ENCODE measurements at regions not wholly inside any gene's neighbourhood (a gene's known extent, or its start where the extent isn't known, plus 50 kb on each side); places are given as distances from the start of the nearest gene placed in this dataset.

DNA sequence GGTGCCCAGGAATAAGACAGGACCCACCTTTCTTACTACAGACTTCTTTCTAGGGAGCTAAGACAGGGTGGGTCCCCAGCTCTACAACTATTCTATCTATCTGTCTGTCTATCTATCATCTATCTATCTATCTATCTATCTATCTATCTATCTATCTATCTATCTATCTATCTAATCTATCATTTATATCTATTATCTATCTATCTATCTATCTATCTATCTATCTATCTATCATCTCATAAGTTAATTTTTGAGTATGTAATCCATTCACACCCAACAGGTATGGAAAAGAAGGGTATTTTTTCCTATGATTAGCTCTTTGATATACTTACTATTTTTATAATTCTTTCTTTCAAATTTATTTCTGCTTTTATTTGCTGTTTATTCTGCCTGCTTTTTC lies 55.9 kb downstream of the BAMBI start:
- H3F3A ChIP-seq (ENCODE audit: low read depth), result no peaks in the 10 kb centered on the region
- H4K20me1 ChIP-seq (ENCODE audit: insufficient read depth, low read length, poor library complexity, severe bottlenecking), result no peaks in the 10 kb centered on the region
- H3K9me2 ChIP-seq (replicated peaks; ENCODE audit: low read depth, low read length), result no peaks in the 10 kb centered on the region
- no peak overlapping the region for H3K4me3 ChIP-seq (ENCODE audit: low read length, poor library complexity, severe bottlenecking)
- no peaks in the 10 kb centered on the region for H3K4me1 ChIP-seq (ENCODE audit: insufficient read depth, low read length, poor library complexity, severe bottlenecking)
- H3K9ac ChIP-seq (ENCODE audit: low read depth, low read length, poor library complexity, severe bottlenecking), result no peak overlapping the region
- H3K27me3 ChIP-seq (ENCODE audit: insufficient read depth, low read length, poor library complexity, severe bottlenecking), result no peaks in the 10 kb centered on the region
- H2AFZ ChIP-seq (ENCODE audit: low read length), result no peak overlapping the region
- no peaks in the 10 kb centered on the region; the same call in 1 of the 2 replicates for H3K9me3 ChIP-seq (ENCODE audit: insufficient read depth, low read depth, low read length)
- no peaks in the 10 kb centered on the region for H3K36me3 ChIP-seq (ENCODE audit: insufficient read depth, low read length)
- TF ChIP-seq, protein P1, sequence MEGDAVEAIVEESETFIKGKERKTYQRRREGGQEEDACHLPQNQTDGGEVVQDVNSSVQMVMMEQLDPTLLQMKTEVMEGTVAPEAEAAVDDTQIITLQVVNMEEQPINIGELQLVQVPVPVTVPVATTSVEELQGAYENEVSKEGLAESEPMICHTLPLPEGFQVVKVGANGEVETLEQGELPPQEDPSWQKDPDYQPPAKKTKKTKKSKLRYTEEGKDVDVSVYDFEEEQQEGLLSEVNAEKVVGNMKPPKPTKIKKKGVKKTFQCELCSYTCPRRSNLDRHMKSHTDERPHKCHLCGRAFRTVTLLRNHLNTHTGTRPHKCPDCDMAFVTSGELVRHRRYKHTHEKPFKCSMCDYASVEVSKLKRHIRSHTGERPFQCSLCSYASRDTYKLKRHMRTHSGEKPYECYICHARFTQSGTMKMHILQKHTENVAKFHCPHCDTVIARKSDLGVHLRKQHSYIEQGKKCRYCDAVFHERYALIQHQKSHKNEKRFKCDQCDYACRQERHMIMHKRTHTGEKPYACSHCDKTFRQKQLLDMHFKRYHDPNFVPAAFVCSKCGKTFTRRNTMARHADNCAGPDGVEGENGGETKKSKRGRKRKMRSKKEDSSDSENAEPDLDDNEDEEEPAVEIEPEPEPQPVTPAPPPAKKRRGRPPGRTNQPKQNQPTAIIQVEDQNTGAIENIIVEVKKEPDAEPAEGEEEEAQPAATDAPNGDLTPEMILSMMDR (conservative IDR thresholded peaks at IDR 0.05; ENCODE audit: low read length), result no peak
- no peak for TF ChIP-seq EZH2phosphoT487 (IDR thresholded peaks at IDR 0.05; ENCODE audit: borderline replicate concordance)
- no peak overlapping the region for H3K4me2 ChIP-seq (ENCODE audit: low read depth, low read length, poor library complexity, severe bottlenecking)
- no peaks in the 10 kb centered on the region for H3K79me2 ChIP-seq (ENCODE audit: insufficient read depth, low read length)

DNA sequence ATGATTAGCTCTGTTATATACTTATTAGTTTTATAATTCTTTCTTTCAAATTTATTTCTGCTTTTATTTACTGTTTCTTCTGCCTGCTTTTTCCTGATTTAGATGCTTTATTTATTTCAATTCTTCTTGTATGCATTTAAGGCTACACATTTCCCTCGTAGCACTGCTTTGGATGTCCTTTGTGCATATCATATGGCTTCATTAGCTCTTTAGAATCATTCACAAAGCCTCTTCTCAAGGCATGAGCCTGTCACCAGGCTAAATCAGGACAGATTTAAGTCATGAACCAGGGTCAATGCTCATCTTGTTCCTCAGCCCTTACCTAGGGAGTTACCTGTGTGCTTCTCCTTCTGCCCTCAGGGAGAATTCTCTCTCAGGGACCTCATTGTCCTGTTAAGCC lies 56.3 kb downstream of the BAMBI start:
- Histone ChIP-seq H3K9me2 (replicated peaks; ENCODE audit: low read depth, low read length) (no peaks in the 10 kb centered on the region), H3K4me2 (ENCODE audit: low read depth, low read length, poor library complexity, severe bottlenecking) (no peak overlapping the region), H3K36me3 (ENCODE audit: insufficient read depth, low read length) (no peaks in the 10 kb centered on the region), H2AFZ (ENCODE audit: low read length) (no peak overlapping the region), H3K9me3 (ENCODE audit: insufficient read depth, low read depth, low read length) (no peaks in the 10 kb centered on the region; the same call in 1 of the 2 replicates), H3K27me3 (ENCODE audit: insufficient read depth, low read length, poor library complexity, severe bottlenecking) (no peaks in the 10 kb centered on the region), H3K79me2 (ENCODE audit: insufficient read depth, low read length) (no peaks in the 10 kb centered on the region), H3F3A (ENCODE audit: low read depth) (no peaks in the 10 kb centered on the region), H3K9ac (ENCODE audit: low read depth, low read length, poor library complexity, severe bottlenecking) (no peak overlapping the region), H3K4me3 (ENCODE audit: low read length, poor library complexity, severe bottlenecking) (no peak overlapping the region), H3K4me1 (ENCODE audit: insufficient read depth, low read length, poor library complexity, severe bottlenecking) (no peaks in the 10 kb centered on the region), H4K20me1 (ENCODE audit: insufficient read depth, low read length, poor library complexity, severe bottlenecking) (no peaks in the 10 kb centered on the region)
- TF ChIP-seq, protein P1 (conservative IDR thresholded peaks at IDR 0.05; ENCODE audit: low read length), result no peak
- no peak for TF ChIP-seq EZH2phosphoT487 (IDR thresholded peaks at IDR 0.05; ENCODE audit: borderline replicate concordance)

DNA sequence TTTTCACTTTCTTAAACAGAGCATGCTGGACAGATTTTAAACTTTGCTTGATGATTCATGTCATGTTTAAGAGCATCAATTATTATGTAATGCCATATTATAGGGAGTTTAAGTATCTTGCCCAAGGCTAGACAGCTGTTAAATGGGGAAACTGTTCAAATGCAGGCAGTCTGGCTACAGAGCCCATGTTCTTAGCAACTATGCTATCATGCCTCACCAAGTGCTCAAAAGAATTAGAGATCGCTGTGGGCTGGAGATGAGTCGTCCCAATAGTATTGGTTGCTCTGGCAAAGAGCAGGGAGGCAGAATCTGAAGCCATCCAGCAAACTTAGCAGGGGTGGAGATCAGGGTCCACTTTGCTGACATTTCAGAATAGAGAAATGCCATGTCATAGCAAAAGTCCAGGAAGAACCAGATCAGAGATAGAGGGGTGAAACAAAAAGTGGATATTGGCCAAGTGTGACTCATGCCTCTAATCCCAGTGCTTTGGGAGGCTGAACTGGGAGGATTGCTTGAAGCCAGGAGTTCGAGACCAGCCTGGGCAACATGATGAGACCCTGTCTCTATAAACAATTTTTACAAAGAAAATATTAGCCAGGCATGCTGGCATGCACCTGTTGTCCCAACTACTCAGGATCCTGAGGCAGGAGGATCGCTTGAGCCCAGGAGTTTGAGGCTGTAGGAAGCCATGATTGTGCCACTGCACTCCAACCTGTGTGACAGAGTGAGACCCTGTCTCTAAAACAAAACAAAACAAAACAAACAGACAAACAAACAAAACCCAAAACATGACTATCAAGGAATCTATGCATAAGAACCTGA lies 57.8 kb downstream of the BAMBI start:
- Histone ChIP-seq H3K27me3 (ENCODE audit: insufficient read depth, low read length, poor library complexity, severe bottlenecking) (no peaks in the 10 kb centered on the region), H4K20me1 (ENCODE audit: insufficient read depth, low read length, poor library complexity, severe bottlenecking) (no peaks in the 10 kb centered on the region), H3F3A (ENCODE audit: low read depth) (no peaks in the 10 kb centered on the region), H3K36me3 (ENCODE audit: insufficient read depth, low read length) (no peaks in the 10 kb centered on the region), H3K4me3 (ENCODE audit: low read length, poor library complexity, severe bottlenecking) (no peak overlapping the region), H3K79me2 (ENCODE audit: insufficient read depth, low read length) (no peaks in the 10 kb centered on the region), H2AFZ (ENCODE audit: low read length) (no peak overlapping the region), H3K4me2 (ENCODE audit: low read depth, low read length, poor library complexity, severe bottlenecking) (no peak overlapping the region), H3K4me1 (ENCODE audit: insufficient read depth, low read length, poor library complexity, severe bottlenecking) (no peaks in the 10 kb centered on the region), H3K9me3 (ENCODE audit: insufficient read depth, low read depth, low read length) (no peaks in the 10 kb centered on the region; the same call in 1 of the 2 replicates), H3K9me2 (replicated peaks; ENCODE audit: low read depth, low read length) (no peaks in the 10 kb centered on the region), H3K9ac (ENCODE audit: low read depth, low read length, poor library complexity, severe bottlenecking) (no peak overlapping the region)
- no peak for TF ChIP-seq EZH2phosphoT487 (IDR thresholded peaks at IDR 0.05; ENCODE audit: borderline replicate concordance)
- TF ChIP-seq, protein P1 (conservative IDR thresholded peaks at IDR 0.05; ENCODE audit: low read length), result no peak

All from Loucy (cell line).